Stomach (tissue), 4 donors: ENCODE measurements at regions not wholly inside any gene's neighbourhood (a gene's known extent, or its start where the extent isn't known, plus 50 kb on each side); places are given as distances from the start of the nearest gene placed in this dataset.

ENCODE experiments used
- EP300 ChIP-seq: sonication (generic); formaldehyde crosslinking; IDR thresholded peaks from one replicate; pipeline ENCODE4 v1.6.1; 2017; ENCODE audit warnings: antibody characterized with exemption
- POLR2A ChIP-seq, 4 donors: fragments of 450-650 bp; IDR thresholded peaks; one replicate each; pipeline ENCODE4 v1.6.1; 2016; ENCODE audit warnings: antibody characterized with exemption in 4 of 4, control low read depth in 2 of 4, mild to moderate bottlenecking in 1 of 4, moderate library complexity in 1 of 4
- TF ChIP-seq, protein P1 (sequence below), 7 experiments: fragments of 450-650 bp in 4 of 7; fragments of 200-600 bp in 3 of 7; sonication (generic) in 3 of 7; IDR thresholded peaks; one replicate each; pipeline ENCODE4 v1.5.1; 2016 to 2019; ENCODE audit warnings: antibody characterized with exemption in 7 of 7, control low read depth in 2 of 7, mild to moderate bottlenecking in 1 of 7

- TF ChIP-seq, protein P1, sequence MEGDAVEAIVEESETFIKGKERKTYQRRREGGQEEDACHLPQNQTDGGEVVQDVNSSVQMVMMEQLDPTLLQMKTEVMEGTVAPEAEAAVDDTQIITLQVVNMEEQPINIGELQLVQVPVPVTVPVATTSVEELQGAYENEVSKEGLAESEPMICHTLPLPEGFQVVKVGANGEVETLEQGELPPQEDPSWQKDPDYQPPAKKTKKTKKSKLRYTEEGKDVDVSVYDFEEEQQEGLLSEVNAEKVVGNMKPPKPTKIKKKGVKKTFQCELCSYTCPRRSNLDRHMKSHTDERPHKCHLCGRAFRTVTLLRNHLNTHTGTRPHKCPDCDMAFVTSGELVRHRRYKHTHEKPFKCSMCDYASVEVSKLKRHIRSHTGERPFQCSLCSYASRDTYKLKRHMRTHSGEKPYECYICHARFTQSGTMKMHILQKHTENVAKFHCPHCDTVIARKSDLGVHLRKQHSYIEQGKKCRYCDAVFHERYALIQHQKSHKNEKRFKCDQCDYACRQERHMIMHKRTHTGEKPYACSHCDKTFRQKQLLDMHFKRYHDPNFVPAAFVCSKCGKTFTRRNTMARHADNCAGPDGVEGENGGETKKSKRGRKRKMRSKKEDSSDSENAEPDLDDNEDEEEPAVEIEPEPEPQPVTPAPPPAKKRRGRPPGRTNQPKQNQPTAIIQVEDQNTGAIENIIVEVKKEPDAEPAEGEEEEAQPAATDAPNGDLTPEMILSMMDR (IDR thresholded peaks at IDR 0.05): no peak
- TF ChIP-seq POLR2A (IDR thresholded peaks at IDR 0.05): no peak
- no peak for TF ChIP-seq EP300
These were observed 152.3 kb upstream of the PTBP2 start for GRCh38 chr1:96569288-96569687.
